DOHH2 (cell line): ENCODE measurements at regions not wholly inside any gene's neighbourhood (a gene's known extent, or its start where the extent isn't known, plus 50 kb on each side); places are given as distances from the start of the nearest gene placed in this dataset.

Experiments used
- CTCF ChIP-seq: fragments of 200-600 bp; sonication (generic); IDR thresholded peaks from one replicate; pipeline ENCODE4 v1.5.1; 2014; ENCODE audit warnings: antibody characterized with exemption, mild to moderate bottlenecking, low read depth, low read length; ENCODE audit not compliant: poor library complexity, severe bottlenecking
- EZH2phosphoT487 ChIP-seq: fragments of 200-600 bp; sonication (generic); IDR thresholded peaks from 2 replicates; pipeline ENCODE4 v1.6.1; 2017; ENCODE audit warnings: borderline replicate concordance, mild to moderate bottlenecking, antibody characterized with exemption, low read length, moderate library complexity, mixed read lengths

DNA sequence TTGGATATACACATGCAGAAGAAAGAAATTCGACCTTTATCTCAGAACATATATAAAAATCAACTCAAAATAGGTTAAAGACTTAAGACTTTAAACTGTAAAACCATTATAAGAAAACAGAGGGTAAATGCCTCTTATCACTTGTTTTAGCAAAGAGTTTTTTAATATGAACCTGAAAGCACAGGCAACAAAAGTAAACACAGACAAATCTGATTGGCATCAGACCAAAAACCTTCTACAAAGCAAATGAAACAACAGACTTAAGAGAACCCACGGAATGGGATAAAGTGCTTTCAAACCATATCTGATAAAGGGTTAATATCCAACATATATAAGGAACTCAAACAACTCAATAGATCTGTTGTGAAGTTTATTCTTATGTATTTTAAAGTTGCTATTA is 309.9 kb upstream of the OPRM1 start:
- TF ChIP-seq CTCF (no peak), EZH2phosphoT487 (no peak)
